ENCODE measurements at regions not wholly inside any gene's neighbourhood (a gene's known extent, or its start where the extent isn't known, plus 50 kb on each side); places are given as distances from the start of the nearest gene placed in this dataset.

DNA sequence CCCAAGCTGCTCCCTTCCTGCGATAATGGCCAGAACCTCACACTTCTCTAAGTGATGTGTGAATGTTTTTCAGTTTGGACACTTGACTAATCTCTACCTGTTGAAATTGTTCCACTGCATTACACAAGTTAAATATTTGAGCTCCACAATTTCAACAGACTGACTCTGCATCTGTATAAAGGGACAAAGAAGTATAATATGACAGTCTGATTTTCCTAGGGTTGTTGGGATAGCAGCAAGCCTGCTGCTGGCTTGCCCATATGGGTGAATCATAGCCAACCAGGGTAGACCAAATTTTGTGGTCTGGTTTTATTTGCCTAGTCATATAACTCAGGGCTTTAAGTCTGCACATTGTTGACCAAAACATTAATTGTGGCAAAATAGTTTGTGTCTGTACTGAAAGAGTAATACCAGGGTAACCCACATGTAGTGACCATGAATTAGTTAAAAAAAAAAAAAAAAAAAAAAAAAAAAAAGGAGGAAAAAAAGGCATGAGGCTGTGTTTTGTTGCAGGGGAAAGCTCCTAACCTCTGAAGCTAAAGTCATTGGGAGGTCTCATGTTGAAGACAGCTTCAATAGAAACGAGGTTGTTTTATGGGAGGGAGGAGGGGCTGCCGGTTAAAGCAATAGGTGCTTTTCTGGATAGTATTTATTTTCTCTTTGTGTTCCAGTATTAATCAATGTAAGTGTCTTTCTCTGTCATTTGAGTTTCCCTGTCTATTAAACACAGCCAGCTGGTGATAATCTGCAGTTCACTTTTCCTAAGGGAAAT is 534.2 kb downstream of the RAB28 start:
- H3K9me3 ChIP-seq (ENCODE audit: control insufficient read depth, low read length), result no peaks in the 10 kb centered on the region
- H3K4me1 ChIP-seq (ENCODE audit: control insufficient read depth, insufficient read depth, low read length, poor library complexity, severe bottlenecking), result no peaks in the 10 kb centered on the region
- H3K36me3 ChIP-seq (ENCODE audit: control insufficient read depth, insufficient read depth, low read length), result no peaks in the 10 kb centered on the region
- no peak for DNase-seq
- no peak overlapping the region for H3K4me3 ChIP-seq (ENCODE audit: insufficient read depth, low read depth, low read length, poor library complexity, severe bottlenecking)
- H3K27ac ChIP-seq (ENCODE audit: insufficient read depth, low read length, poor library complexity, severe bottlenecking), result no peak overlapping the region
- no peaks in the 10 kb centered on the region for H3K27me3 ChIP-seq (replicated peaks; ENCODE audit: control insufficient read depth, insufficient read depth, low read length, poor library complexity, severe bottlenecking)

DNA sequence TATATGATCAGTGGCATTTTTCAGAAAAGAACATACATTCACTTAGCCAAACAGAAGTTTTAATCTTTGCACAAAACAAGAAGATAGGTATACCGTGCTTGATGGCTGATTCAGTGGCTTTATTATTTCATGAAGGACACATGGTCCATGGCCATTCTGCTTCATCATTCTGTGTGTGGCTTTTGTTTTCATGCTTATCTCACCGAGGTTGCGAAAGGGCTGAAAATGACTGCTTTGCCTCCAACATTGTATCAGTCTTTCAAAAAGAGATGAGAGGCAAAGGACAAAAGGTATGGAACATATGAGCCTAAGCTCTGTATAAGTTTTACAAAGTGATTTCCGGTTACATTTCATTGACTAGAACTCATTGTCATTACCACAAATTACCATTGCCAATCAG is 541.1 kb downstream of the RAB28 start:
- DNase-seq, result no peak
- H3K36me3 ChIP-seq (ENCODE audit: control insufficient read depth, insufficient read depth, low read length), result no peaks in the 10 kb centered on the region
- H3K27ac ChIP-seq (ENCODE audit: insufficient read depth, low read length, poor library complexity, severe bottlenecking), result no peak overlapping the region
- no peaks in the 10 kb centered on the region for H3K27me3 ChIP-seq (replicated peaks; ENCODE audit: control insufficient read depth, insufficient read depth, low read length, poor library complexity, severe bottlenecking)
- H3K4me3 ChIP-seq (ENCODE audit: insufficient read depth, low read depth, low read length, poor library complexity, severe bottlenecking), result no peak overlapping the region
- no peaks in the 10 kb centered on the region for H3K9me3 ChIP-seq (ENCODE audit: control insufficient read depth, low read length)
- no peaks in the 10 kb centered on the region for H3K4me1 ChIP-seq (ENCODE audit: control insufficient read depth, insufficient read depth, low read length, poor library complexity, severe bottlenecking)

DNA sequence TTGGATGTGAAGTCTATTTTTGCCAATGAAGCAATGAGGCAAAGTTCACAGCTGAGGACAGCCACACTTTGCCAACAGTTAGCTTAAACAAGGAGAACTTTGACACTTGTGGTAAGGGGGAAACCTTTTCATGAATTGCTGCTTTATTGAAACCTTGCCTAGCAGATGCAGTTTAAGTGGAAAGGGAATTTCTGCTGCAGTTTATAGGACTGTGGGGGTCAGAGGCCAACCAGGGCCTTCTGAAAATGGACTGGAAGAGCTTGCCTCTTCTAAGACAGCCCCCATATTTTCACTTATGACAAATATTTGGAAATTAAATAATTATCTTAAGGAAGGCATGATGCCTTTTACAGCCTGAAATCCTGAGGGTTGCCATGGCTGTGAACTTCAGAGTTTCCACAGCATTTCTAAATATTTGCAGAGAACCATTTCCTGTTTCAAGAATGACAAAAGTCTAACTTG is 550.3 kb downstream of the RAB28 start:
- no peaks in the 10 kb centered on the region for H3K36me3 ChIP-seq (ENCODE audit: control insufficient read depth, insufficient read depth, low read length)
- H3K4me1 ChIP-seq (ENCODE audit: control insufficient read depth, insufficient read depth, low read length, poor library complexity, severe bottlenecking), result no peaks in the 10 kb centered on the region
- H3K4me3 ChIP-seq (ENCODE audit: insufficient read depth, low read depth, low read length, poor library complexity, severe bottlenecking), result no peak overlapping the region
- no peaks in the 10 kb centered on the region for H3K27me3 ChIP-seq (replicated peaks; ENCODE audit: control insufficient read depth, insufficient read depth, low read length, poor library complexity, severe bottlenecking)
- H3K9me3 ChIP-seq (ENCODE audit: control insufficient read depth, low read length), result no peaks in the 10 kb centered on the region
- H3K27ac ChIP-seq (ENCODE audit: insufficient read depth, low read length, poor library complexity, severe bottlenecking), result no peak overlapping the region
- DNase-seq, result no peak

DNA sequence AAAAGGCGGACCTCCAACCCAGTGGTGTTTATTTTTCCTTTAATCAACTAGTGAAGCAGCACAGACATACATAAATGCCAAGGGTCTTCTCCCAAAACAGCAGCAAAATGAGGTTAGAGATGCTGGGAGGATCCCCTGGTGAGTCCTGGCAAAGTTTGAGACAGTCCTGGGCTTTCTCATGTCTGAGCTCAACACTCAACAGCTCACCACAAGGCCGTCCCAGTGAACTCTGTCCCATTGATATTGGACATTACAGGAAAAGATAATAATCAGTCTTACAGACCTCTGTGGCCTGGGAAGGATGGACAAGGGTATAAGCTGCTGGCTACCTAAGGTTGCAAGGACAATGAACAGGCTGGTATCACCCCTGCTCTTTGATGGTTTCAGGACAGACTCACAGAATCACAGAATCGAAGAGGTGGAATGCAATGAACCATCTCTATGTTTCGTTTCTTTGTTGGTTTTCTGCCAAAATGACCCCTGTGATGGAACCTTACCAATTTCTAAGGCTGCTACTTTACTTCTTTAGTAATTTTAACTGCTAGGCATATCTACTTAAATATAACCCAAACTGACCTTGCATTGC is 551.8 kb downstream of the RAB28 start:
- no peak for DNase-seq
- Histone ChIP-seq H3K27ac (ENCODE audit: insufficient read depth, low read length, poor library complexity, severe bottlenecking) (no peak overlapping the region), H3K36me3 (ENCODE audit: control insufficient read depth, insufficient read depth, low read length) (no peaks in the 10 kb centered on the region), H3K27me3 (replicated peaks; ENCODE audit: control insufficient read depth, insufficient read depth, low read length, poor library complexity, severe bottlenecking) (no peaks in the 10 kb centered on the region), H3K9me3 (ENCODE audit: control insufficient read depth, low read length) (no peaks in the 10 kb centered on the region), H3K4me3 (ENCODE audit: insufficient read depth, low read depth, low read length, poor library complexity, severe bottlenecking) (no peak overlapping the region), H3K4me1 (ENCODE audit: control insufficient read depth, insufficient read depth, low read length, poor library complexity, severe bottlenecking) (no peaks in the 10 kb centered on the region)

DNA sequence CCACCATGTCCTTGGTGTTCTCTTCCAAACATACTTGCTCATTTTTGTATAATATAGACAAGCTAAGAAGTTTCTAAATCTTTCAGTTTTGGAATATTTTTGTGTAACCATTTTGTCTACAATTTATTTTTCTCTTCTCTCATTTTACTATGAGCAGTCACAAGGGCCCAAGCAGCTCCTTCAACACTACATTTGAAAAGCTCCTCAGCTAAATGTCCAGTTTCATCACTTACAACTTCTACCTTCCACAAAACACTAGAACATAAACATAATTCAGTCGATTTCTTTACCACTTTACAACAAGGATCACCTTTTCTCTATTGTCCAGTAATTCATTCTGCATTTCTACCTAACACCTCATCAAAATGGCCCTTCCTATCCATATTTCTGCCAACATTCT is 554.4 kb downstream of the RAB28 start:
- no peaks in the 10 kb centered on the region for H3K36me3 ChIP-seq (ENCODE audit: control insufficient read depth, insufficient read depth, low read length)
- H3K9me3 ChIP-seq (ENCODE audit: control insufficient read depth, low read length), result no peaks in the 10 kb centered on the region
- H3K27ac ChIP-seq (ENCODE audit: insufficient read depth, low read length, poor library complexity, severe bottlenecking), result no peak overlapping the region
- H3K4me3 ChIP-seq (ENCODE audit: insufficient read depth, low read depth, low read length, poor library complexity, severe bottlenecking), result no peak overlapping the region
- no peaks in the 10 kb centered on the region for H3K4me1 ChIP-seq (ENCODE audit: control insufficient read depth, insufficient read depth, low read length, poor library complexity, severe bottlenecking)
- no peak for DNase-seq
- no peaks in the 10 kb centered on the region for H3K27me3 ChIP-seq (replicated peaks; ENCODE audit: control insufficient read depth, insufficient read depth, low read length, poor library complexity, severe bottlenecking)

DNA sequence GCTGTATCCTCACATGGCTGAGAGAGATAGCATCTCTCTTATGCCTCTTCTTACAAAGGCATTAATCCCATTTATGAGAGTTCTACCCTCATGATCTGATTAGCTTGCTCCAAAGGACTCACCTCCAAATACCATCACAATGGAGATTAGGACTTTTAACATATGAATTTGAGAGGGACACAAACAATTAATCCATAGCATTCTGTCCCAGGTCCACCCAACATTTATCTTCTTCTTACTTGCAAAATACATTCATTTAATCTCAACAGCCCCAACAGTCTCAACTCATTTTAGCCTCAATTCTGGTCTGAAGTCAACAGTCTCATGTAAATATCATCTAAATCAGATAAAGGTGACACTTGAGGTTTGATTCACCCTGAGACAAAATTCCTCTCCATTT is 555.4 kb downstream of the RAB28 start:
- Histone ChIP-seq H3K27ac (ENCODE audit: insufficient read depth, low read length, poor library complexity, severe bottlenecking) (no peak overlapping the region), H3K4me3 (ENCODE audit: insufficient read depth, low read depth, low read length, poor library complexity, severe bottlenecking) (no peak overlapping the region), H3K27me3 (replicated peaks; ENCODE audit: control insufficient read depth, insufficient read depth, low read length, poor library complexity, severe bottlenecking) (no peaks in the 10 kb centered on the region), H3K4me1 (ENCODE audit: control insufficient read depth, insufficient read depth, low read length, poor library complexity, severe bottlenecking) (no peaks in the 10 kb centered on the region), H3K36me3 (ENCODE audit: control insufficient read depth, insufficient read depth, low read length) (no peaks in the 10 kb centered on the region), H3K9me3 (ENCODE audit: control insufficient read depth, low read length) (no peaks in the 10 kb centered on the region)
- no peak for DNase-seq

DNA sequence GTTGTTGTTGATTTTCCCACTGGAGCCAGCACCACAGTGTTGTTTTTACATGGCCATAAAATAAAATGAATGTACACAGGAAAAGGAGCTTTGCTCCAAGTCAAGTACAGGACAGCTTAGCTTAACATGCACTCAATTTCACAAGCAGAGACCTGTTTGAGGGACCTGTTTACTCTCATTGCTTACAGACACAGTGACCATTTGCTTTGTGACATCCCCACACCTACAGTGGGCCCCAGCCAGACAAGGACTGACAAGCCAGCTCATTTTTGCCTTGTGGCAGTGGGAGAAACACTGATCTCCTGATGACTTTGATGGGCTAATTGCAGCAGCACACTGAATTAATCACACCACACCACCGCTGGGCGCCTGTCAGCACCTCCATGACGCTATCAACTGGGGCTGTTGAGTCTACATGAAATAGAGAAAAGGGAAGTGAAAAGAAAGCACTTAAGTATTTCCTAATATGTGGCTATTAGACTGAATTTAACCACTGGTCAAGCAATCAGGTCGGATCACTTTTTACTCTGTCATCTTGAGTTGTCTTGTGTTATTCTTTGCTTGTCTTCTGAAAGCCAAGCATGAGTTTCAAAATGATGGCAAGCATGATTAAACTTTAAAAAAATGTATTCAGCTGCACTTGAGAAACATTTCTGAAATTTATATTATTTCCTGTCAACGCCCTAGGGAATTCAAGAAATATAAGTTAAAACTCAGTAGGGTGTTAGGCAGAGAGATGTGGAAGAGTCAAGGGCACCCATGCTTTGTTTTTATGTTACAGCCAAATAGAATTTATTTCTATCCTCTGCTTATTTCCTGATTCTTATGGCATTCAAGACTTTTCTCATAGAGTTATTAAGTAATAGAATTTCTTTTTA is 557.7 kb downstream of the RAB28 start:
- Histone ChIP-seq H3K27ac (ENCODE audit: insufficient read depth, low read length, poor library complexity, severe bottlenecking) (no peak overlapping the region), H3K27me3 (replicated peaks; ENCODE audit: control insufficient read depth, insufficient read depth, low read length, poor library complexity, severe bottlenecking) (no peaks in the 10 kb centered on the region), H3K4me3 (ENCODE audit: insufficient read depth, low read depth, low read length, poor library complexity, severe bottlenecking) (no peak overlapping the region), H3K9me3 (ENCODE audit: control insufficient read depth, low read length) (no peaks in the 10 kb centered on the region), H3K4me1 (ENCODE audit: control insufficient read depth, insufficient read depth, low read length, poor library complexity, severe bottlenecking) (no peaks in the 10 kb centered on the region), H3K36me3 (ENCODE audit: control insufficient read depth, insufficient read depth, low read length) (no peaks in the 10 kb centered on the region)
- no peak for DNase-seq

DNA sequence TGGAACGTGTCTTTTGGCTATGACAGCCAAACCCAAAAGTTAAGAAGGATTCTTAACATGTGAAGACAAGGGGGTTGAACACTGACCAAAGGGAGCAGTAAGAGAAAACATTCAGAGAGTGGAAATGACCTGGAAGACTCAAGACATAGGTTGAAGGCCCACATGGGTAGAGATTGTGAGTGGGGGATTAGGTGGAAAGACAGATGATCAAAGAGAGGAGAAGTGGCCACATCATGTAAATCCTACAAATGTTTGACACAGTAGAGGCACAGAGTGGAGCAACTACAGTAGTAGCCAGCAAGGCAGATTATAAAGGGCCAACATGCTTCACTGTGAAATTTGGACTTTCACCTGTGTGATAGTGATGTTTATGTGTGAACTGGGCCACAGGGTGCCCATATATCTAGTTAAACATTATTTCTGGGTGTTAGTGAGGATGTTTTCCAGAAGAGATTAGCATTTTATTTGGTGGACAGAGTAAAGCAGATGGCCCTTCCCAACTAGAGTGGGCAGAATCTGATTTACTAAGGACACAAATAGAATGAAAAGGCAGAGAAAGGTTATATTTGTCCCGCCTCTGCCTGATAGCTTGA is 559.3 kb downstream of the RAB28 start:
- no peak overlapping the region for H3K27ac ChIP-seq (ENCODE audit: insufficient read depth, low read length, poor library complexity, severe bottlenecking)
- H3K4me3 ChIP-seq (ENCODE audit: insufficient read depth, low read depth, low read length, poor library complexity, severe bottlenecking), result no peak overlapping the region
- no peak for DNase-seq
- no peaks in the 10 kb centered on the region for H3K36me3 ChIP-seq (ENCODE audit: control insufficient read depth, insufficient read depth, low read length)
- H3K4me1 ChIP-seq (ENCODE audit: control insufficient read depth, insufficient read depth, low read length, poor library complexity, severe bottlenecking), result no peaks in the 10 kb centered on the region
- no peaks in the 10 kb centered on the region for H3K27me3 ChIP-seq (replicated peaks; ENCODE audit: control insufficient read depth, insufficient read depth, low read length, poor library complexity, severe bottlenecking)
- H3K9me3 ChIP-seq (ENCODE audit: control insufficient read depth, low read length), result no peaks in the 10 kb centered on the region

DNA sequence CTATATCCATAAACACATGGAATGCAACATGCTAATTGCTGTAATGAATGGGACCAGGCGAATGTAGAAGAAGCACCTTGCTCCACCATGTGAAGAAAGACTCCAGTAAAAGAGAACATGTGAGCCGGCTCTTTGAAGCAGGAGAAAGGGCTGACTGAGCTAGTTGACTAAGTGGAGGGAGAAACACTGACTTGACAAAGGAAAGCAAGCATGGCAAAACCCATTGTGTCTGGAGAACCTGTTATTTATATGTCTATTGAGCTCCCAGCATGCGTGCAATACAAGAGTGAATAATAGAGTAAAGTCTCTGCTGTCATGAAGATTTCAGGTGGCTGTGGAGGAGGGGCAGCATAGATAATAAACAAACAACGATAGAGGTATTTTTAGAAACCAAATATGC is 559.9 kb downstream of the RAB28 start:
- Histone ChIP-seq H3K4me1 (ENCODE audit: control insufficient read depth, insufficient read depth, low read length, poor library complexity, severe bottlenecking) (no peaks in the 10 kb centered on the region), H3K27me3 (replicated peaks; ENCODE audit: control insufficient read depth, insufficient read depth, low read length, poor library complexity, severe bottlenecking) (no peaks in the 10 kb centered on the region)

More for the DNA sequence above, 559.9 kb downstream of the RAB28 start:
- no peak for DNase-seq
- Histone ChIP-seq H3K27ac (ENCODE audit: insufficient read depth, low read length, poor library complexity, severe bottlenecking) (no peak overlapping the region), H3K9me3 (ENCODE audit: control insufficient read depth, low read length) (no peaks in the 10 kb centered on the region), H3K4me3 (ENCODE audit: insufficient read depth, low read depth, low read length, poor library complexity, severe bottlenecking) (no peak overlapping the region), H3K36me3 (ENCODE audit: control insufficient read depth, insufficient read depth, low read length) (no peaks in the 10 kb centered on the region)

All from effector memory CD4-positive, alpha-beta T cell (primary cell).